ENCODE measurements at regions not wholly inside any gene's neighbourhood (a gene's known extent, or its start where the extent isn't known, plus 50 kb on each side); places are given as distances from the start of the nearest gene placed in this dataset.

DNA sequence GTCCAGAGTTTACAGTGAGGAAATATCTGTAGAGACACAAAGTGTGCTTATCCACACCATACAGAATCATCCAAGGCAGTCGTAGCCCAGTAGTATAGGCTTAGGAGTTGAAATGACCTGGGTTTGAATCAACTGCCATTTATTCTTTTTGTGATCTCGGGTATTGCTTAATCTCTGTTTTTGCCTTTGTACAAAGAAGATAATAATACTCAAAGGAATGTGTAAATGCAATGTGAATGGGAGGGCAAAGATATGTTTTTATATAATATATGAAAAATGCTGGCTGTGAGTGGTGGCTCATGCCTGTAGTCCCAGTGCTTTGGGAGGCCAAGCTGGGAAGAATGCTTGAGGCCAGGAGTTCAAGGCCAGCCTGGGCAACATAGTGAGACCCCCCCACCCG lies 141.1 kb downstream of the SPATA31D1 start:
- Histone ChIP-seq H3K4me3 (ENCODE audit: low read depth, low read length) (no peak overlapping the region), H3K18ac (ENCODE audit: low read length) (no peak overlapping the region), H3K27ac (ENCODE audit: low read depth, low read length) (no peak overlapping the region)

DNA sequence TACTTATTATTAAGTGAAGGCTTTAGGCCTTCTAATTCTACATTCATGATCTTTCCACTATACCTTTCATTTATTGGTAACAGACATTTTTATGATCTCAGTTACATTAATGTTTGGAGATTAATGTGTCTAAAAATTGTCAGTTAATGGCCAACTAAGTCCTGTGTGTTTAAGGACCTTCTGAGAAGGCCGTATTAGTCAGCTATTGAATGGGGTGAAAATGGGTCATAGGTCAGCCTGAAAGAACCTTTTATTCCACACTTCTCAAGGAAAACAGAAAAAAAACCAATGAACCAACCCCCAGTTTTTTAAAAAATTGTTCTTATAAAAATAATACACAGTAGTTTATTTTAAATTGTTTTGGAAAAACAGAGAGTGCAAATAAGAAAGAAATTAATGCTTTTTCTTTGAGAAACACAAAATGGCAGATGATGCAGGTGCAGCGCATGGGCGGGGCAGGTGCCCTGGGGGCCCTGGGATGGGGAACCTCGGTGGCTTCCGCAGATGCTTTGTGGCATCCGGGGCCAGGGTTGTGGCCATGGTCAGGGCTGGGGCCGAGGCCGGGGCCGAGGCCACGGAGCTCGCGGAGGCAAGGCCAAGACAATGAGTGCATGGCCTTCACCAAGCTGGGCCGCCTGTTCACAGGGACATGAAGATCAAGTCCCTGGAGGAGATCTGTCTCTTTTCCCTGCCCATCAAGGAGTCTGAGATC lies 141.9 kb downstream of the SPATA31D1 start:
- Histone ChIP-seq H4K12ac (ENCODE audit: low read depth, low read length) (no peak overlapping the region), H3K18ac (ENCODE audit: low read length) (no peak overlapping the region), H2AK5ac (ENCODE audit: low read length) (no peak overlapping the region), H3K27ac (ENCODE audit: low read depth, low read length) (no peak overlapping the region), H2BK120ac (ENCODE audit: insufficient read depth, low read length, poor library complexity) (no peak overlapping the region), H3K23ac (ENCODE audit: low read length) (no peak overlapping the region), H2BK12ac (ENCODE audit: low read length) (no peak overlapping the region), H3K4me2 (ENCODE audit: low read length) (no peak overlapping the region), H3K4ac (ENCODE audit: low read depth, low read length) (no peak overlapping the region), H3K79me1 (ENCODE audit: low read length) (no peaks in the 10 kb centered on the region), H3K79me2 (ENCODE audit: control insufficient read depth, insufficient read depth, low read length, poor library complexity) (no peaks in the 10 kb centered on the region), H3K9ac (ENCODE audit: low read length) (no peak overlapping the region), H3K9me3 (ENCODE audit: insufficient read depth, low read depth, low read length) (no peaks in the 10 kb centered on the region), H3K4me1 (ENCODE audit: control insufficient read depth in 1 of 2, insufficient read depth in 2 of 2, low read length in 2 of 2) (no peaks in the 10 kb centered on the region), H3K36me3 (ENCODE audit: control insufficient read depth in 1 of 2, insufficient read depth in 2 of 2, low read length in 2 of 2) (no peaks in the 10 kb centered on the region), H2AFZ (ENCODE audit: insufficient read depth, low read length, poor library complexity) (no peak overlapping the region), H2BK5ac (ENCODE audit: low read depth, low read length, poor library complexity) (no peak overlapping the region), H3K27me3 (ENCODE audit: insufficient read depth, low read length) (no peaks in the 10 kb centered on the region), H3K4me3 (ENCODE audit: low read depth, low read length) (no peak overlapping the region), H4K8ac (ENCODE audit: low read depth, low read length) (no peak overlapping the region), H3K14ac (ENCODE audit: low read length) (no peak overlapping the region), H4K91ac (ENCODE audit: low read depth, low read length) (no peak overlapping the region)
- no peak for DNase-seq
- no CpG with 5 or more reads among the region's 13 CpGs for WGBS (ENCODE audit: extremely low coverage, insufficient coverage, insufficient read length)

More for the DNA sequence above, 141.1 kb downstream of the SPATA31D1 start:
- Histone ChIP-seq H3K9me3 (ENCODE audit: insufficient read depth, low read depth, low read length) (no peaks in the 10 kb centered on the region), H2AK5ac (ENCODE audit: low read length) (no peak overlapping the region), H3K36me3 (ENCODE audit: control insufficient read depth in 1 of 2, insufficient read depth in 2 of 2, low read length in 2 of 2) (no peaks in the 10 kb centered on the region), H2BK12ac (ENCODE audit: low read length) (no peak overlapping the region), H4K8ac (ENCODE audit: low read depth, low read length) (no peak overlapping the region), H3K4ac (ENCODE audit: low read depth, low read length) (no peak overlapping the region), H3K9ac (ENCODE audit: low read length) (no peak overlapping the region), H3K27me3 (ENCODE audit: insufficient read depth, low read length) (no peaks in the 10 kb centered on the region), H2AFZ (ENCODE audit: insufficient read depth, low read length, poor library complexity) (no peak overlapping the region), H3K79me1 (ENCODE audit: low read length) (no peaks in the 10 kb centered on the region), H3K23ac (ENCODE audit: low read length) (no peak overlapping the region), H4K12ac (ENCODE audit: low read depth, low read length) (no peak overlapping the region), H3K14ac (ENCODE audit: low read length) (no peak overlapping the region), H2BK120ac (ENCODE audit: insufficient read depth, low read length, poor library complexity) (no peak overlapping the region), H2BK5ac (ENCODE audit: low read depth, low read length, poor library complexity) (no peak overlapping the region), H3K79me2 (ENCODE audit: control insufficient read depth, insufficient read depth, low read length, poor library complexity) (no peaks in the 10 kb centered on the region), H3K4me2 (ENCODE audit: low read length) (no peak overlapping the region), H4K91ac (ENCODE audit: low read depth, low read length) (no peak overlapping the region), H3K4me1 (ENCODE audit: control insufficient read depth in 1 of 2, insufficient read depth in 2 of 2, low read length in 2 of 2) (no peaks in the 10 kb centered on the region)
- no CpG with 5 or more reads among the region's 3 CpGs for WGBS (ENCODE audit: extremely low coverage, insufficient coverage, insufficient read length)
- no peak for DNase-seq

GRCh38 chr9:82131072-82131471 lies 142.5 kb downstream of the SPATA31D1 start:
- H3K14ac ChIP-seq (ENCODE audit: low read length): no peak overlapping the region
- H3K4me3 ChIP-seq (ENCODE audit: low read depth, low read length): no peak overlapping the region
- no peaks in the 10 kb centered on the region for H3K36me3 ChIP-seq (ENCODE audit: control insufficient read depth in 1 of 2, insufficient read depth in 2 of 2, low read length in 2 of 2)
- H3K18ac ChIP-seq (ENCODE audit: low read length): no peak overlapping the region
- no peak overlapping the region for H3K23ac ChIP-seq (ENCODE audit: low read length)
- H4K91ac ChIP-seq (ENCODE audit: low read depth, low read length): no peak overlapping the region
- H4K12ac ChIP-seq (ENCODE audit: low read depth, low read length): no peak overlapping the region
- H3K4me1 ChIP-seq (ENCODE audit: control insufficient read depth in 1 of 2, insufficient read depth in 2 of 2, low read length in 2 of 2): no peaks in the 10 kb centered on the region
- no peak overlapping the region for H2AK5ac ChIP-seq (ENCODE audit: low read length)
- no peak overlapping the region for H2BK12ac ChIP-seq (ENCODE audit: low read length)
- DNase-seq: no peak
- H2BK120ac ChIP-seq (ENCODE audit: insufficient read depth, low read length, poor library complexity): no peak overlapping the region
- no peaks in the 10 kb centered on the region for H3K79me1 ChIP-seq (ENCODE audit: low read length)
- no peak overlapping the region for H3K4ac ChIP-seq (ENCODE audit: low read depth, low read length)
- H2AFZ ChIP-seq (ENCODE audit: insufficient read depth, low read length, poor library complexity): no peak overlapping the region
- H3K27me3 ChIP-seq (ENCODE audit: insufficient read depth, low read length): no peaks in the 10 kb centered on the region
- no peak overlapping the region for H2BK5ac ChIP-seq (ENCODE audit: low read depth, low read length, poor library complexity)
- H3K27ac ChIP-seq (ENCODE audit: low read depth, low read length): no peak overlapping the region
- H3K79me2 ChIP-seq (ENCODE audit: control insufficient read depth, insufficient read depth, low read length, poor library complexity): no peaks in the 10 kb centered on the region
- no CpG with 5 or more reads among the region's 9 CpGs for WGBS (ENCODE audit: extremely low coverage, insufficient coverage, insufficient read length)
- no peaks in the 10 kb centered on the region for H3K9me3 ChIP-seq (ENCODE audit: insufficient read depth, low read depth, low read length)
- H3K4me2 ChIP-seq (ENCODE audit: low read length): no peak overlapping the region
- H3K9ac ChIP-seq (ENCODE audit: low read length): no peak overlapping the region
- H4K8ac ChIP-seq (ENCODE audit: low read depth, low read length): no peak overlapping the region

DNA sequence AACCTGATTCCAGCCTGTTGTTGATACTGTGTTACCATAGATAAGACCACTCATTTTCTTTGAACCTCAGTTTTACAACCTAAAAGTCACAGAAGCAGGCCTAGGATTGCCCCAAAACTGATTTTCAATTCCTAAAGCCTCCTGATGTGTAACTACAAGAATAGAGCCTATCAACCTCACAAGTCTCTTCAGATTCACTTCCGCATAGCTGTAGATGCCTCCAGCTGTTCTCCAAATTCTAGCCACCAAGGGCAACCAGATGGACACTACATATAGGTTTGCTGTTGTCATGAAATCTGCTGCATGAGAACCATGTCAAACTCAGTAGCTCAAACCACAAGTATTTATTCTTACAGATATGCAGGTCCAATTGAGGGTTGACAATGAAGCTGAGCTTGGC lies 143.5 kb downstream of the SPATA31D1 start:
- Histone ChIP-seq H3K9me3 (ENCODE audit: insufficient read depth, low read depth, low read length) (no peaks in the 10 kb centered on the region), H3K27ac (ENCODE audit: low read depth, low read length) (no peak overlapping the region), H3K4me2 (ENCODE audit: low read length) (no peak overlapping the region), H3K9ac (ENCODE audit: low read length) (no peak overlapping the region), H3K4me1 (ENCODE audit: control insufficient read depth in 1 of 2, insufficient read depth in 2 of 2, low read length in 2 of 2) (no peaks in the 10 kb centered on the region), H4K8ac (ENCODE audit: low read depth, low read length) (no peak overlapping the region), H3K27me3 (ENCODE audit: insufficient read depth, low read length) (no peaks in the 10 kb centered on the region), H4K12ac (ENCODE audit: low read depth, low read length) (no peak overlapping the region), H2BK120ac (ENCODE audit: insufficient read depth, low read length, poor library complexity) (no peak overlapping the region), H3K79me1 (ENCODE audit: low read length) (no peaks in the 10 kb centered on the region), H3K23ac (ENCODE audit: low read length) (no peak overlapping the region), H2BK12ac (ENCODE audit: low read length) (no peak overlapping the region), H3K4me3 (ENCODE audit: low read depth, low read length) (no peak overlapping the region), H2AFZ (ENCODE audit: insufficient read depth, low read length, poor library complexity) (no peak overlapping the region), H2AK5ac (ENCODE audit: low read length) (no peak overlapping the region), H2BK5ac (ENCODE audit: low read depth, low read length, poor library complexity) (no peak overlapping the region), H3K14ac (ENCODE audit: low read length) (no peak overlapping the region), H3K79me2 (ENCODE audit: control insufficient read depth, insufficient read depth, low read length, poor library complexity) (no peaks in the 10 kb centered on the region), H3K4ac (ENCODE audit: low read depth, low read length) (no peak overlapping the region), H3K36me3 (ENCODE audit: control insufficient read depth in 1 of 2, insufficient read depth in 2 of 2, low read length in 2 of 2) (no peaks in the 10 kb centered on the region), H4K91ac (ENCODE audit: low read depth, low read length) (no peak overlapping the region), H3K18ac (ENCODE audit: low read length) (no peak overlapping the region)
- DNase-seq: no peak
- WGBS (ENCODE audit: extremely low coverage, insufficient coverage, insufficient read length): no CpG with 5 or more reads among the region's 1 CpG

All from trophoblast cell (in vitro differentiated cells and primary cell).